ENCODE measurements at regions not wholly inside any gene's neighbourhood (a gene's known extent, or its start where the extent isn't known, plus 50 kb on each side); places are given as distances from the start of the nearest gene placed in this dataset.

DNA sequence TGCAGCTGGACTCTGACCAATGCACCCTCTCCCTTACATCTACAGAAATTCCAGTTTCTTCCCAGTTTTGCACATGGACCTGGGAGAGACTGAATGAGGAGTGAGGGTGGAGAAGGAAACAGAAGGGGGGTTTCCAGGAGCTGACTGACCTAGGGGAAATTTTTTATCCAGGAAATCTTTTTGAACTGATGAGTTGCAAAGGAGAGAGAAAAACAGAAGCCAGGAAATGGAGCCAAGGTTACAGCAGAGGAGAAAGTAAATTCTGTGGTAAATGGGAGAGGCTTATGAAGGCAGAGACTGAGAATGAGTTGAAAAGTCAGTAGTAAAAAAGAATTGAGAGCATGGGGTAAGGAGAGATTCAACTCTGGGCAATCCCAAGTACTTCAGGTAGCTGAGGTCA is 192.8 kb downstream of the SMIM20 start:
- no peak for DNase-seq

GRCh38 chr4:26108054-26108453 is 194.0 kb downstream of the SMIM20 start:
- no peak for DNase-seq

DNA sequence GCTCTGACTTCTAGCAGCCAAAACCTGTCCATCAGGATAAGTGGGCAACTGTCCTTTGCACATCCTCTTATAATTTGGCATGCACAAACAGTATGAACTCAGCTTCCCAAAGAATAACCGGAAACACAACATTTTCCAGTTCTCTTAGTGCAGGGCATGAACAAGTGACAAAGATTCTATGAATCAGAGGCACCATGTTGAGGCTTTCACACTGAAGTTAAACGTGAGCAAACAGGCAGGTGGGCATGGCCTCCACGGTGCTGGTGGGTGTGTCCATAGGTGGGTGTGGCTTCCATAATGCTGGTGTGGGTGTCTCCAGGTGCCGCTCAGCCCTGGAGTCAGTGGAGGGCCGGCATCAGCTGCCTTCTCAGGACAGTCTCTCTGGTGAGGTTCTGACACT is 196.5 kb downstream of the SMIM20 start:
- DNase-seq: no peak

DNA sequence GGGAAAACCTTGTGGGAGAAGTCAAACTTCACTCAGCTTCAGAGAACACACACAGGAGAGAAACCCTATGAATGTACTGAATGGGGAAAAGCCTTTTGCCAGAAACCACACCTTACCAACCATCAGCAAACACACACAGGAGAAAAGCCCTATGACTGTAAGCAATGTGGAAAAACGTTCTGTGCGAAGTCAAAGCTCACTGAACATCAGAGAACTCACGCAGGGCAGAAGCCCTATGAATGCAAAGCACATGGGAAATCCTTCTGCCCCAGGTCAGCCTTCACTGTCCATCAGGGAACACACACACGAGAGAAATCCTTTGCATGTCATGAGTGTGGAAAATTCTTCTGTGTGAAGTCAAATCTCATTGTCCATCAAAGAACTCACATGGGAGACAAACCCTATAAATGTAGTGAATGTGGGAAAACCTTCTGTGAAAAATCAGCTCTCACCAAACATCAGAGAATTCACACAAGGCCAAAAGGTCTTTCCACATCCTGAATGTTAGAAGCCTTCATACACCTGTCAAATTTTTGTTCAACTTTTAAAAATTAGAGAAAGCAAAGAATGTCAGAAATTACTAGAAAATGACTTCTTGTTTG is 199.4 kb downstream of the SMIM20 start:
- no peak for DNase-seq

DNA sequence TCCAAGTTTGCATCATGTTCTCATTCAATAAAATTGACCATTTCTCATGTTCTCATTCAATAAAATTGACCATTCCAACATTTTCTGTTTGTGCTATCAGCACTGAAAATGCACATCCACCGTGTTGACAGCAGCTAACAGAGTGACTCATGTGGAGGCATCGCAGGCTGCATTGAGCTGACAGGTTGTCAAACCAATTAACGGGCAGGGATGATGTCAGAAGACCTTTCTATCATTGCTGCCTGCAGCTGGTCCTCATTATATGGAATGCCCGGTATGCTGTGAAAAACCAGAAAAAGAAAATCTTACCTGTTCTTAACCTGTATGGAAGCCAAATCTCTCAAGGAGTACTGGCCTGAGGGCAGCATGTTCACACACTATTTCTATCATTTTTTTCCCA is 202.0 kb downstream of the SMIM20 start:
- no peak for DNase-seq

GRCh38 chr4:26120098-26120825 is 200.6 kb upstream of the RBPJ start:
- DNase-seq: peak in 1 of 2 experiments; percentile 55

DNA sequence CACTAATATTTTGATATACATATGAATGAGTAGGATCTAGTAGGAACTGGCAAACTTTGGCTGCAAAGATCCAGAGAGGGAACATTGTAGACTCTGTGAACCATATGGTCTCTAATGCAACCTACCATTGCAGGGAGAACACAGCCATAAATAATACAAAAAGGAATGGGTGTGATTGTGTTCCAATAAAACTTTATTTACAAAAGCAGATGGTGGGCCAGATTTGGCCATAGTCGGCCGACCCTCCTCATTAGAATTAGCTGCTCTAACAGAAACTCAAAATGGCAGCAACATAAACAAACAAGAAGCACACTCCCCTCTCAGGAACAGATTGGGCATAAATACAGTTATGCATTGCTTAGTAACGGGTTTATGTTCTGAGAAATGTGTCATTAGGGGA is 198.1 kb upstream of the RBPJ start:
- no peak for DNase-seq

DNA sequence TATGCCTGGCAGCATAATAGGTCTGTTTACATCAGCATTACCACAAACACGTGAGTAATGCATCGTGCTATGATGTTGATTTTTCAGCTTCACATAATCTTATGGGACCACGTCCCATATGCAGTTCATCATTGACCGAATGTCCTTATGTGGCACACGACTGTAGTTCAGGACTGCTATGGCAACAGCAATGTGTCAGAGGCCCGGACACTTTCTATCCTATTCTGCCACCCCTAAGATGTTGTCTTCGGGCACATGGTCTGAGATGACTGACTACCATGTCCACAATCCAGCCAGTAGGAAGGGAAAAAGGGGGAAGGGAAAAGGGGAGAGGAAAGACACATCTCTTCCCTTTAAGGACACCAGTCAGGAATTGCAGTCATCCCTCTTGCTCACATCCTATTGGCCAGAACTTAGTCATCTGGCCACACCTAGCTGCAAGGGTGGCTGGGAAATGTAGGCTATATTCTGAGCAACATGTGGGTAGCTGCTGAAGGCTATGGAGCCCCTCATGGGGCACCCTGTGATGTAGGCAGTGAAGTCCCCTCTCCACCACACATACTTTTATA is 196.0 kb upstream of the RBPJ start:
- DNase-seq: no peak

- DNase-seq: no peak
Measured at GRCh38 chr4:26126143-26126718, 194.6 kb upstream of the RBPJ start.

GRCh38 chr4:26126994-26127393 is 193.8 kb upstream of the RBPJ start:
- DNase-seq: peak in 1 of 2 experiments; percentile 16

GRCh38 chr4:26127851-26128337 is 192.9 kb upstream of the RBPJ start:
- no peak for DNase-seq

DNA sequence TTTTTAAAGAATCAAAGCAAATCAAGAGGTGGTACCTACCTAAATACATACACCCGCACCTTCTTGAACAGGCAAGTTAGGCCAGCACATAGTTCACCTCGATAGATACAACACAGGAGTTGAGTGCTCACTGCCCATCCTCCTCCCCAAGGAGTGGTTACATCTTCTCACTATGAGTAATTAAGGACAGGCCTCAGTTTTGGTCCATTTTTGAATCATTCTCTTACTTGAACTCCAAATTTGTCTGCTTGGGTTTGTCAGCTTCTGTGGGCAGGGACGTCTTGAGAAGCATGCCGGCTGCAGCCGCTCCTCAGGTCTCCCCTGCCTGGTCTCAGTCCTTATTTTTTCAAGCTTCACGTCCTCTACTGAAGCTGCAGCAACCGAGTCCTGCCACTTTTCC is 190.6 kb upstream of the RBPJ start:
- no peak for DNase-seq

DNA sequence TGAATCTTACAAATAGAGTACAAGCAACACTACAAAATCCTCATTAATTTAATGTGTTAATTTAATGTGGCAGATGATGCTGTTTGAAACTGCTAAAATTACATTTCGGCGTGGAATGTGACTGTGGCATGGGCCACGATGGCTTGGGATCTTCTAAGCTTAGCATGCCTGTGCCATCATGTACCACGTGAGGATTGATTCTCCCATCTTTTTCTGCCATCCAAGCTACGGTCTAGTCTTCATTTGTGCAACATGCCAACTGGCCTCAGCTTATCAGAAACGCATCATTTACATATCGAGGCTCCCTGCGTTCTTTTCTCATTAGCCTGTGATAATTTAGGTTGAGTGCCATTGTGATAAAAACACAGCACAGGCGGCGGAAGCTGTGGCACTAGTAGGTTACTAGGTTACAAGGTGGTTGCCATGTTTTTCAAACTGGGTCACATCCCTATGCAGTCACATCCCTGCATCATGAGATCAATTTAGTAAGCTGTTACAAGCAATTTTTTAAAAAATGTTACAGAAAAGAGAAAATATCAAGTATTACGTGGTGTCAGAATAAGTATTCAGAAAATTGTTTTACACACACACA is 189.9 kb upstream of the RBPJ start:
- DNase-seq: no peak

GRCh38 chr4:26131711-26132110 is 189.1 kb upstream of the RBPJ start:
- no peak for DNase-seq

DNA sequence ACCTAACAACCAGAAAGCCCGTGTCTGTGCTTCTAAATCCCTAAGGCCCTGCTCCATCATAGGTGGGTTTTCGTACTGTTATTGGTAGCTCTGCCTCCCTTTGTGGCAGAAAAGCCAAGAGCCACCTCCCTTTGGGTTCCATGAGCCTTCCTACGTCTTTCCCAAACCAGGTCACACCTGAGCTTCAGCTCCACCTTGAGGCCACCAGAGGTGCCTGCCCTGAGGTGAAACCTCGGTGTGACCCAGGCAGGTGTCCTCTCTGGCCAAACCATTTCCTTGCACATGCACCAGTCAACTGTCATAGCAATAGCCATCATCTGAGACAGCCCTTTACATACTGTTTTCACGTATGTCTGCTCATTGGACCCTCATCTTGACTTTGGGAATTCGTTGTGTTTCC is 188.0 kb upstream of the RBPJ start:
- DNase-seq: no peak

GRCh38 chr4:26133840-26134239 is 187.0 kb upstream of the RBPJ start:
- DNase-seq: no peak

GRCh38 chr4:26135331-26135730 is 185.5 kb upstream of the RBPJ start:
- no peak for DNase-seq

- DNase-seq: no peak
Measured at GRCh38 chr4:26136615-26137014, 184.2 kb upstream of the RBPJ start.

DNA sequence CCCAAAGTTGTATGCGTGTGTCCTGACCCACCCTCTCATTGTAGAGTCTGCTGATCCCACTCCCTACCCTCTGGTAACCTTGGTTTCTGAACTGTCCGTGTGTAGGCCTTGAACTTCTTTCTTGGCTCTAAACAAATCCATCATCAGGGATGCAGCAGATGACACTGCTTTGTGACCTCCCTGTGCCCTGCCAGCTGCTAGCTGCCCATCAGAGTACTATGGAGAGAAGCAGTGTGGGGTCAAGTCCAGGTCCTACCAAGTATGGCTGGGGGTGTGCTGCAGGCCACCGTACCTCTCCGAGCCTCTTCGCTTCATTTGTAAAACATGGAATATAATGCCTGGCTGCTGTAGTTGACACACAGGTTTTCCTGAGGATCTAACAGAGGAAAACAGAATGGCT is 183.5 kb upstream of the RBPJ start:
- DNase-seq: no peak

- no peak for DNase-seq
Measured at GRCh38 chr4:26139310-26139924, 181.4 kb upstream of the RBPJ start.

DNA sequence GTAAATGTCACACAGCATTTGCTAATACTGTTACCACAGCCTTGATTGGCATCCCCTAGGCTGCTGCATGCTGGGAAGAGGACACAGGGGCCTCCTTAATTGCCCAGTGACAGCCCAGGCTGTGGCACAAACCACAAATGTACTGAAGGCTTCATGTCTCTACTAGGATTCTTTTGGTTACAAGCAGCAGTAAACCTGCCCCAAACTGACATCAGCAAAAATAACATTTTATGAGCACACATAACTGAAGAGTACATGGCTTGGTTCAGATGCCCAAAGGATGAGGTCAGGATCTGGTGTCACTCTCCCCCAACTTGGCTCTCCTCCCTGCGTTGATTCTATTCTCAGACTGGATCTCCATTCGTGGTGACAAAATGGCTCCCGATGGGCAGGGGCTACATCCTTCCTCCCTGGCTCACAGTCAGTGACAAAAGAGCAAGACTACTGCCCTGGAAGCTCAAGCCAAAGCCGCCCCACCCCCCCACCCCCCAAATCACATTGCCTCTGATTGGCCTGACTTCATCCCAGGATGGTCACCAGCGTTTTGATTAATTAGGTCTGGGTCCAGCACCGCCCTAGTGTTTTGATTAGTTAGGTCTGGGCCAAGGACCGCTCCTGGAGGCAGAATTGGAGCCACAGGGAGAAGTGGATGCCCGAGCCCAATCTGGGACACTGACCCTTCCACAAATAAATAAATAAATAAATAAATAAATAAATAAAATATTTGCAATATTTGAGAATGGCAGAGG is 180.5 kb upstream of the RBPJ start:
- DNase-seq: no peak

GRCh38 chr4:26141051-26141721 is 179.6 kb upstream of the RBPJ start:
- no peak for DNase-seq
